PC-9 (cell line): ENCODE measurements at regions not wholly inside any gene's neighbourhood (a gene's known extent, or its start where the extent isn't known, plus 50 kb on each side); places are given as distances from the start of the nearest gene placed in this dataset.

Source experiments
- BruUV-seq: library from RNA; stranded (reverse); fragments of 400-500 nt; replicated peaks from 2 replicates; lab custom pipeline; 2021; lab: Mats Ljungman, UMichigan
- CTCF ChIA-PET: fragments of 300-600 bp; sonication (Branson Sonifier 250); formaldehyde crosslinking; loops from one replicate; lab custom pipeline; 2022; ENCODE audit warnings: antibody characterized with exemption; lab: Charles Lee
- POLR2A ChIA-PET: fragments of 300-600 bp; sonication (Branson Sonifier 250); formaldehyde crosslinking; loops from one replicate; lab custom pipeline; 2022; ENCODE audit warnings: antibody characterized with exemption; ENCODE audit not compliant: unreplicated experiment; lab: Charles Lee
- DNase-seq, 2 experiments: peaks; one replicate each; pipeline versions ENCODE4 v3.0.0 to v3.0.0-alpha.2; 2015 to 2022; ENCODE audit warnings: mixed read lengths in 1 of 2
- H2AFZ ChIP-seq: fragments of 200-600 bp; sonication (generic); 2 replicates; pipeline ENCODE4 v1.8.1; 2017; ENCODE audit warnings: antibody characterized with exemption
- H3F3A ChIP-seq: fragments of 200-600 bp; sonication (generic); 2 replicates; pipeline ENCODE4 v1.8.1; 2017; ENCODE audit warnings: antibody characterized with exemption, mild to moderate bottlenecking, low read depth; ENCODE audit not compliant: insufficient read depth
- H3K27ac ChIP-seq: fragments of 200-600 bp; sonication (generic); 2 replicates; pipeline ENCODE4 v1.6.1; 2016; ENCODE audit warnings: mixed run types
- H3K27me3 ChIP-seq: fragments of 200-600 bp; sonication (generic); 2 replicates; pipeline ENCODE4 v1.6.1; 2016; ENCODE audit warnings: low read depth, mixed run types; ENCODE audit not compliant: insufficient read depth
- H3K36me3 ChIP-seq: fragments of 200-600 bp; sonication (generic); 2 replicates; pipeline ENCODE4 v1.6.1; 2016; ENCODE audit warnings: low read depth, mixed run types
- H3K4me1 ChIP-seq: fragments of 200-600 bp; sonication (generic); replicated peaks from 2 replicates; pipeline ENCODE4 v1.6.1; 2016; ENCODE audit warnings: mixed run types; ENCODE audit not compliant: insufficient read depth
- H3K4me2 ChIP-seq: fragments of 200-600 bp; sonication (generic); 2 replicates; pipeline ENCODE4 v1.6.1; 2017; ENCODE audit warnings: mixed run types
- H3K4me3 ChIP-seq: fragments of 200-600 bp; sonication (generic); 2 replicates; pipeline ENCODE4 v1.6.1; 2016; ENCODE audit warnings: mixed run types
- H3K79me2 ChIP-seq: fragments of 200-600 bp; sonication (generic); 2 replicates; pipeline ENCODE4 v1.6.1; 2017; ENCODE audit warnings: low read depth, mixed run types
- H3K9me2 ChIP-seq: fragments of 200-600 bp; sonication (generic); 2 replicates; pipeline ENCODE4 v1.8.1; 2017; ENCODE audit warnings: mild to moderate bottlenecking; ENCODE audit not compliant: insufficient read depth
- H3K9me3 ChIP-seq: fragments of 200-600 bp; sonication (generic); 2 replicates; pipeline ENCODE4 v1.8.1; 2016; ENCODE audit warnings: low read depth; ENCODE audit not compliant: insufficient read depth
- H4K20me1 ChIP-seq: fragments of 200-600 bp; sonication (generic); 2 replicates; pipeline ENCODE4 v1.8.1; 2017; ENCODE audit not compliant: insufficient read depth
- CTCF ChIP-seq: fragments of 200-600 bp; sonication (generic); conservative IDR thresholded peaks from 2 replicates; pipeline ENCODE4 v1.6.1; 2017; ENCODE audit warnings: mixed run types, antibody characterized with exemption, mild to moderate bottlenecking, moderate library complexity
- EZH2 ChIP-seq: fragments of 200-600 bp; sonication (generic); IDR thresholded peaks from 2 replicates; pipeline ENCODE4 v1.8.0; 2017; ENCODE audit warnings: antibody characterized with exemption, low read depth
- intact Hi-C: fragments of 100-400 bp; cut with micrococcal nuclease; formaldehyde crosslinking; loops from one replicate; pipeline ENCODE4 v1.10.0; 2022; ENCODE audit not compliant: unreplicated experiment

DNA sequence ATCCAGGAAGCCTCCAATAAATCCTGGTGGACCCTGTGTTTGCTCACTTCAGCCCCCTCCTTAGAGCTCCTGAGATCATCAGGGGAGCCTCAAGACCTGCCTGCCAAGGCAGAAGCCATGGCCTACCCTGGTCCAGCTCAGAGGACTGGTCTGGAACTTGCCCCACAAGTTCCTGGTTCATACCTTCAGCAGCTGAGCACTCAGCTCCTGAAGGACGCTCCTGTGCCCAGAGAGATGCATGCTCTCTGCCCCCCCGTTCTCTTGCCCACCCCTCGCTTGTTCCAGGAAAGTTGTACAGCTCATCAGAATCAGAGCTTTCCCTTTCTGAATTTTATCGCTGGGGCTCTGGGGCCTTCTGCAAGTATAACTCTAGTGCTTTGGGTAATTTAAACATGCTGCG lies 210.5 kb upstream of the ISX start:
- H3K27ac ChIP-seq, result no peak overlapping the region
- POLR2A ChIA-PET, result no interaction called here
- TF ChIP-seq EZH2 (no peak), CTCF (no peak)
- H3K79me2 ChIP-seq, result no peaks in the 10 kb centered on the region
- H4K20me1 ChIP-seq, result no peaks in the 10 kb centered on the region
- no peak overlapping the region for H3K4me3 ChIP-seq
- intact Hi-C loops, result no loop called here
- no peak overlapping the region for H3K4me2 ChIP-seq
- H2AFZ ChIP-seq, result no peak overlapping the region
- H3K4me1 ChIP-seq, result no peaks in the 10 kb centered on the region
- H3K27me3 ChIP-seq, result peaks cover 5% of the 10 kb centered on the region; the same call in 1 of the 2 replicates
- no peaks in the 10 kb centered on the region for H3F3A ChIP-seq
- no peaks in the 10 kb centered on the region for H3K9me2 ChIP-seq
- no peaks in the 10 kb centered on the region for H3K9me3 ChIP-seq
- no peak for DNase-seq
- no TSS peak for BruUV-seq
- CTCF ChIA-PET, result interaction anchor here (0.6 kb wide), 1 partner anchor 1447 kb away, joined by 7 read pairs; no protein-coding TSS in a partner anchor
- H3K36me3 ChIP-seq, result no peaks in the 10 kb centered on the region

- Histone ChIP-seq H3K27ac (no peak overlapping the region), H3K36me3 (no peaks in the 10 kb centered on the region), H4K20me1 (no peaks in the 10 kb centered on the region), H3K9me2 (no peaks in the 10 kb centered on the region), H3K4me2 (no peak overlapping the region), H3K27me3 (no peaks in the 10 kb centered on the region), H3K9me3 (no peaks in the 10 kb centered on the region), H3K4me1 (no peaks in the 10 kb centered on the region), H3F3A (no peaks in the 10 kb centered on the region), H2AFZ (no peak overlapping the region), H3K4me3 (no peak overlapping the region), H3K79me2 (no peaks in the 10 kb centered on the region)
- TF ChIP-seq CTCF, result no peak
- TF ChIP-seq EZH2, result no peak
- BruUV-seq, result no TSS peak
- intact Hi-C loops, result no loop called here
- no peak for DNase-seq
- ChIA-PET POLR2A (no interaction called here), CTCF (no interaction called here)
These were observed 207.9 kb upstream of the ISX start for GRCh38 chr22:34858066-34858465.

DNA sequence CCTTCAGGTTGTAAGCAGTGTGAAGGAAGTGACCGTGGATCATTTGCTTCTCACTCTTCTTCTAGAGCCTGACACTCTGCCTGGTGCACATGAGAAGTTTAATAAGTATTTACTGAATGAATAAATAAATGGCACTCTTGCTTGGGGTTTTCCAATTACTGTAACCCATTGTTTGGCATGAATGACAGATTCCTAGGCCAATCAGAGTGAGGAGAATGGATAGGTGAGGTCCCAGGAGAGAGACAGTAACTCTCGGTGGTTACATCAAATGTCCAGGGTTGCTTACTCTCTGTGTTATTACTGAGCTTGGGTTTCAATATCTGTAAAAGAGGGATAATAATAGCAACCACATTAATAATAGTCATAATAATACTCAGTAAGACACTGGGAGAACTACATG lies 204.2 kb upstream of the ISX start:
- Histone ChIP-seq H3K27ac (no peak overlapping the region), H2AFZ (no peak overlapping the region), H3K4me3 (no peak overlapping the region), H3K79me2 (no peaks in the 10 kb centered on the region), H3F3A (no peaks in the 10 kb centered on the region), H3K4me2 (no peak overlapping the region), H3K36me3 (no peaks in the 10 kb centered on the region), H3K9me3 (no peaks in the 10 kb centered on the region), H3K9me2 (no peaks in the 10 kb centered on the region), H3K27me3 (no peaks in the 10 kb centered on the region), H3K4me1 (no peaks in the 10 kb centered on the region), H4K20me1 (no peaks in the 10 kb centered on the region)
- POLR2A ChIA-PET, result no interaction called here
- intact Hi-C loops, result no loop called here
- TF ChIP-seq EZH2 (no peak), CTCF (no peak)
- CTCF ChIA-PET, result no interaction called here
- DNase-seq, result no peak
- BruUV-seq, result no TSS peak
